ENCODE measurements at regions not wholly inside any gene's neighbourhood (a gene's known extent, or its start where the extent isn't known, plus 50 kb on each side); places are given as distances from the start of the nearest gene placed in this dataset.

DNA sequence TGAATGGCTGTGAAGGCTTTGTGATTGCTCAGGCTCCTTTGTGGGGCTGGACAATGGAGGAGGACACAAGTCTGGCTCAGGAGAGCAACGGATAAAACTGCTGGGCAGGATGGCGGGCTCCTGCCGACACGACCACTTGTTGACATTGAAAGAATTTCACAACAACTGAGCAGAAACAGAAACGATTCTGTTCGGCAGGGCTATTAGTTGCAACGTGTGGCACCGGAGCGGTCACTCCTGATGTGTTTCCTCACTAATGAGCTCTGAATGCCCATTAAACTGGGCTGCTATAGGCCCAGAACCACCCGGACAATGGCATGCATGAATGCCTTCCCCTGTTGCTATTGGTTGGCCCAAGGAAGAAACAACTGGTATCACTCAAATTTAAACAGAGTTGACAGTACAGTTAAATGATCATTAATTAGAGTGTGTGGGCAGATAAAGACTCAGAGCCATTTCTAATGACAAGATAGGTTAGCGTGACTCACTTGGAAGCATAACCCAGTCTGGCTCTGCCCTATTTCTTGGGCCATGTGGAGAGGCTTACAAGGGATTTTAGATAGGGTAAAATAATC is 142.9 kb downstream of the ASCL1 start:
- H3K9me3 ChIP-seq, result no peaks in the 10 kb centered on the region
- intact Hi-C loops (cut with DNase I), result no loop called here
- H3K27me3 ChIP-seq, result no peaks in the 10 kb centered on the region
- no peak for DNase-seq
- TF ChIP-seq EP300 (IDR thresholded peaks at IDR 0.05) (no peak), CTCF (IDR thresholded peaks at IDR 0.05) (no peak), POLR2A (IDR thresholded peaks at IDR 0.05) (no peak)
- no peaks in the 10 kb centered on the region for H3K36me3 ChIP-seq
- no peaks in the 10 kb centered on the region for H3K4me1 ChIP-seq (ENCODE audit: insufficient read depth)
- WGBS, 3 donors, result 64 to 78% (median 78%) methylated on average over 11 of the region's 11 CpGs
- H3K4me3 ChIP-seq, result no peak overlapping the region
- H3K27ac ChIP-seq, result no peak overlapping the region

GRCh38 chr12:103102225-103102744 is 144.8 kb downstream of the ASCL1 start:
- Histone ChIP-seq H3K27ac (no peak overlapping the region), H3K27me3 (no peaks in the 10 kb centered on the region), H3K9me3 (no peaks in the 10 kb centered on the region), H3K36me3 (no peaks in the 10 kb centered on the region), H3K4me1 (ENCODE audit: insufficient read depth) (no peaks in the 10 kb centered on the region), H3K4me3 (no peak overlapping the region)
- no peak for DNase-seq
- intact Hi-C loops (cut with DNase I), result no loop called here
- 75 to 86% (median 79%) methylated on average over 2 of the region's 2 CpGs for WGBS, 3 donors
- TF ChIP-seq EP300 (IDR thresholded peaks at IDR 0.05), result no peak
- TF ChIP-seq POLR2A (IDR thresholded peaks at IDR 0.05), result no peak

DNA sequence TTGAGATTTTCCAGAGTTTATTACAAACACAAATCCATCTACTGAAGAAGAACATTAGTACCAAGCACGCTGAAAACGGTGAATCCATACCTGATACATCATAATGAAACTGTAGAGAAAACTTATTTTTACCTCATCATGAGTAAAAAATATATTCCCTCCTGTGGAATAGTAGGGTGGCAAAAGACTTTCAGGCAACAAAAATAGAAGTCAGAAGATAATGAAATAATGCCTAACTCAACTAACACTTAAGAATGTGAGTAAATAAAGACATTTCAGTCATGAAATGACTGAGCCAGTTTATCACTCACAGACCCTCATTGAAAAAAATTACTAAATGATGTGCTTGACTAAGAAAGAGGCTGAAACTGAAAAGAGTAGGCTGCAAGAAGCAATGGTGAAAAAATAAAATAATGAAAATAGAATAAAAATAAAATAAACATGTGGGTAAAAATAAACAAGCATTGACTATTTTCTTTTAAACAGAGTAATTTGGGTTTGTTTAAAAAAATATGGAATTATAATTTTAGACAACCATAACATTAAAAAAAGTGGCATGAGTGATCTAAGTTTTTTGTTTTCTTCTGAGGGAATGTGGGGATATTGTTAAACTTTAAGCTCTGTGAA is 148.6 kb downstream of the ASCL1 start:
- DNase-seq, result no peak
- Histone ChIP-seq H3K36me3 (no peaks in the 10 kb centered on the region), H3K27me3 (no peaks in the 10 kb centered on the region), H3K27ac (no peak overlapping the region), H3K9me3 (no peaks in the 10 kb centered on the region), H3K4me1 (ENCODE audit: insufficient read depth) (no peaks in the 10 kb centered on the region), H3K4me3 (no peak overlapping the region)
- TF ChIP-seq CTCF (IDR thresholded peaks at IDR 0.05) (no peak), POLR2A (IDR thresholded peaks at IDR 0.05) (no peak)
- WGBS, 3 donors, result 91 to 92% (median 92%) methylated on average over 2 of the region's 2 CpGs
- intact Hi-C loops (cut with DNase I), result no loop called here

GRCh38 chr12:103109861-103110260 is 152.4 kb downstream of the ASCL1 start:
- Histone ChIP-seq H3K4me1 (ENCODE audit: insufficient read depth) (no peaks in the 10 kb centered on the region), H3K9me3 (no peaks in the 10 kb centered on the region), H3K27me3 (no peaks in the 10 kb centered on the region), H3K36me3 (no peaks in the 10 kb centered on the region), H3K27ac (no peak overlapping the region), H3K4me3 (no peak overlapping the region)
- DNase-seq, result no peak
- WGBS, 3 donors, result 59 to 64% (median 63%) methylated on average over 3 of the region's 3 CpGs
- intact Hi-C loops (cut with DNase I), result loop anchor here in 1 of 4 donors (2.0 kb wide), 1 partner anchor 33 kb away; no protein-coding TSS in a partner anchor
- no peak for TF ChIP-seq CTCF (IDR thresholded peaks at IDR 0.05)
- TF ChIP-seq EP300 (IDR thresholded peaks at IDR 0.05), result no peak
- TF ChIP-seq POLR2A (IDR thresholded peaks at IDR 0.05), result no peak

Measured in ovary (tissue), 7 donors.